Activated T-helper 17 cell treated with anti-CD3 and anti-CD28 coated beads, Interleukin-2, amount 50 U/mL, for 72 hours (primary cell): ENCODE measurements at regions not wholly inside any gene's neighbourhood (a gene's known extent, or its start where the extent isn't known, plus 50 kb on each side); places are given as distances from the start of the nearest gene placed in this dataset.

ENCODE experiments used
- ATAC-seq: fragments of 150-1000 bp; cut with Tn5 transposase; replicated peaks from 2 replicates; pipeline ENCODE4 v1.10.0; 2021; ENCODE audit warnings: mild to moderate bottlenecking, moderate library complexity
- H3K27ac Mint-ChIP-seq: one replicate; pipeline ENCODE4 v1.8.0; 2022; ENCODE audit warnings: mixed read lengths
- H3K27me3 Mint-ChIP-seq: one replicate; pipeline ENCODE4 v1.8.0; 2022; ENCODE audit warnings: mixed read lengths
- H3K36me3 Mint-ChIP-seq: one replicate; pipeline ENCODE4 v1.8.0; 2022; ENCODE audit warnings: low read depth, mild to moderate bottlenecking, mixed read lengths
- H3K4me1 Mint-ChIP-seq: one replicate; pipeline ENCODE4 v1.8.0; 2022; ENCODE audit warnings: mixed read lengths
- H3K4me3 Mint-ChIP-seq: one replicate; pipeline ENCODE4 v1.8.0; 2022; ENCODE audit warnings: mild to moderate bottlenecking, mixed read lengths
- H3K9me3 Mint-ChIP-seq: one replicate; pipeline ENCODE4 v1.8.0; 2022; ENCODE audit warnings: mixed read lengths

DNA sequence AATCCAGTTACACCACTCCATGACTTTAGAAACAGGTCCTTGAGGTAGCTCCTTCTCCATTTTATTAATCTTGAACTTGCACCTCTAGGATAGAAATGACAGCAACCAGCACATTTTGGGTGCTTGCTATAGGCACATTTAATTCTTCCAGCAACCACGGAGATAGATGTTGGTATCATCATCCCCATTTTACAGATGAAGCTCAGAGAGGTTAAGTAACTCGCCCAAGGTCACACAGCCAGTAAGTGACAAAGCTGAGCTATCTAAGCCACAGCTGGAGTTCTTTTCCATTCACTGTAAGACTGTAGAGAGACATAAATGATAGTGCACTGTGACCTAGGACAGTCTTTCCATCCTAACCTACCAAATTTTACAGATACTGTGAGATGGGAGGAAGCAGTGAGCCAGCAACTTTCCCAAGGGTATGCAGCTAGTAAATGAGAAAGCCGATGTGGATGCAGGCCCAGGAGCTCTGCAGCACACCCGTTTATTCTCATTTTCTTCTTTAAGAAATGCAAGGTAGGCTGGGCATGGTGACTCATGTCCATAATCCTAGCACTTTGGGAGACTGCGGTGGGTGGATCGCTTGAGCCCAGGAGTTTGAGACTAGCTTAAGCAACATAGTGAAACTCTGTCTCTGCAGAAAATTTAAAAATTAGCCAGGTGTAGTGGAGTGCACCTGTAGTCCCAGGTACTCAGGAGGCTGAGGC lies 103.2 kb downstream of the TBX5 start:
- no peaks in the 10 kb centered on the region for H3K27me3 Mint-ChIP-seq
- no peaks in the 10 kb centered on the region for H3K9me3 Mint-ChIP-seq
- no peak overlapping the region for H3K4me3 Mint-ChIP-seq
- H3K27ac Mint-ChIP-seq: no peak overlapping the region
- H3K36me3 Mint-ChIP-seq: no peaks in the 10 kb centered on the region
- H3K4me1 Mint-ChIP-seq: no peaks in the 10 kb centered on the region
- ATAC-seq: no peak

DNA sequence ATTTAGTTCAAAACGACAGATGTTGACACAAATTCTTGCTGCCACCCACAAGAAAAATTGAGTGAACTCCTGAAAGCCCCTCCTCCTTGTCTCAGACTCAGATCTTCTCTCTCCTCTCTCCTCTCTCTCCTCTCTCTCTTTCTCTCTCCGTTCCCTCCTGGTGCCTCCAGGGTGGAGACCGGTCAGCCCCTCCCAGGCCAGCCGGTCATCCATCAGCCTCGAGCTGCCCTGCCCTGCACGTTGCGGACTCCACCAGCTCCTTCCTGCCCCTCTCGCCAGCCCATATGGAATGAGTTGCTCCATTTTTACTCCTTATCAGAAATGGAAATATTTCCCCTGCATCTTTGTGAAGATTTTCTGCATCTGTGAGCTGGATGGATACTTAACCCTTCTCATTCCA lies 103.8 kb downstream of the TBX5 start:
- no peak for ATAC-seq
- Mint-ChIP-seq H3K9me3 (no peaks in the 10 kb centered on the region), H3K27me3 (no peaks in the 10 kb centered on the region), H3K4me3 (no peak overlapping the region), H3K36me3 (no peaks in the 10 kb centered on the region), H3K27ac (no peak overlapping the region), H3K4me1 (no peaks in the 10 kb centered on the region)

DNA sequence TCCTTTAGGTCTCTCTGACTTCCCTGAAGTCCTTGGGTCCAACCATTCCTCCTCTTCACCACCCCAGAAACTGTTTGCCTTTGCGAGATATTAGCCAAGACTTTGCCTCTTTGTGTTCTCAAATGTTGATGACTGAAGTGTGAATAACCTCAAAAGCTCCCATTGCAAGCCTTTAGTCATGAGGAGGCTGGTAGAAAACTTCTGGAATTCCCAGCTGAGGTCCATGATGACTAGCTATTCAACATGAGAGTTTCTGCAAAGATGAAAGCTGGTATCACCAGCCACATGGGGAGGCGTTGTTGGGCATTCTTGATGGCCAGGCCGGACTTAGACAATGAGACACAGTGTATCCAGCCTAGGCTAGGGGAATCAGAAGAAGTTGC lies 111.7 kb downstream of the TBX5 start:
- ATAC-seq: no peak
- Mint-ChIP-seq H3K9me3 (no peaks in the 10 kb centered on the region), H3K4me1 (no peaks in the 10 kb centered on the region), H3K36me3 (no peaks in the 10 kb centered on the region), H3K4me3 (no peak overlapping the region), H3K27ac (no peak overlapping the region), H3K27me3 (peaks cover 3% of the 10 kb centered on the region)

DNA sequence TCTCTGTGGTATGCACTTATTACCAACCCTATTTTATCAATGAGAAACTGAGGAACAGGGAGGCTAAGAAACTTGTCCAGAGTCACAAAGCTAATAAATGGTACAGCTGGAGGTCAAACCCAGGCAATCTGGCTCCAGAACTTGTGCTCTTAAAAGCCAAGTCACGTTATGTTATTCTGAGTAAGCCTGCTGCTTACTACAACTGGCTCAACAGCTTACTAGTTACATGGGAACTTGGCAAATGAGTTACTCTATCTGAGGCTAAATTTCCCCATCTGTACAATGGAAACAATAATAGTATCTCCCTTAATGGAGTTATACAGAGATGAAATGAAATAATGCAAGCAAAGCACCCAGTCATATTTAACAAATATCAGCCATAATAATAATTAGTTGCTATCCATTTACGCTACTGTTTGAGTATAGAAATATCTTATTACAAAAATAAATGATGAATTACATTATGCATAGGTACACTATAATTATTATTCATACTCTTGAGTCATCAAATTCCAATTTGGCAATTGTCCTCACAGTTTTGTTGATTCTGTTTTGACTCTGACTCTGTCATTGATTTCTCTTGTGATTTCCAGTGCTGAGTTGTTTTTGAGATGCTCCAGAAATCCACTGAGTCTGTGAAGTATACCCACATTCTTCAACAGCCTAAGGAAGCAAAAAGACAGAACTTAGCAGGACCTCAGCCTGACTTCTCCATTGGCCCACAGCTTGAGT lies 112.2 kb downstream of the TBX5 start:
- H3K4me1 Mint-ChIP-seq: no peaks in the 10 kb centered on the region
- H3K27me3 Mint-ChIP-seq: peaks cover 4% of the 10 kb centered on the region
- H3K9me3 Mint-ChIP-seq: no peaks in the 10 kb centered on the region
- no peaks in the 10 kb centered on the region for H3K36me3 Mint-ChIP-seq
- ATAC-seq: no peak
- H3K27ac Mint-ChIP-seq: no peak overlapping the region
- no peak overlapping the region for H3K4me3 Mint-ChIP-seq

DNA sequence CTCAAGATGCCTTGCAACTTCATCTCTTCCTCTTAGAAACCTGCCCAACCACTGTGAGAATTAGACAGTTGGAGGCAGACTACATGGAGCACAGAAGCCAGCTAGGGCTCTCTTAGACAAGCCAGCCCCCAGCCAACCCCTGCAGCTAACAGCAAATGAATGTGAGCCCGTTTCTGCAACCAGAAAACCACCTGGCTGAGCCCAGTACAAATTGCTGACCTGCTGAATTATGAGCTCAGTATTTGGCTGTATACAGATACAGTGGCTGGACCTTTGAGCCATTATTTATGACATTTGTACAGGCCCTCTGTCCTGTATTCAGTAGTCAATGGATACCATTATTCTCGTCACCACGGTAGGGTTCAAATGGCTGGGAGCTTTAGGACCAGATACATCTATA lies 112.9 kb downstream of the TBX5 start:
- ATAC-seq: no peak
- H3K4me3 Mint-ChIP-seq: no peak overlapping the region
- no peaks in the 10 kb centered on the region for H3K9me3 Mint-ChIP-seq
- H3K27me3 Mint-ChIP-seq: peaks cover 6% of the 10 kb centered on the region
- no peak overlapping the region for H3K27ac Mint-ChIP-seq
- no peaks in the 10 kb centered on the region for H3K36me3 Mint-ChIP-seq
- no peaks in the 10 kb centered on the region for H3K4me1 Mint-ChIP-seq

DNA sequence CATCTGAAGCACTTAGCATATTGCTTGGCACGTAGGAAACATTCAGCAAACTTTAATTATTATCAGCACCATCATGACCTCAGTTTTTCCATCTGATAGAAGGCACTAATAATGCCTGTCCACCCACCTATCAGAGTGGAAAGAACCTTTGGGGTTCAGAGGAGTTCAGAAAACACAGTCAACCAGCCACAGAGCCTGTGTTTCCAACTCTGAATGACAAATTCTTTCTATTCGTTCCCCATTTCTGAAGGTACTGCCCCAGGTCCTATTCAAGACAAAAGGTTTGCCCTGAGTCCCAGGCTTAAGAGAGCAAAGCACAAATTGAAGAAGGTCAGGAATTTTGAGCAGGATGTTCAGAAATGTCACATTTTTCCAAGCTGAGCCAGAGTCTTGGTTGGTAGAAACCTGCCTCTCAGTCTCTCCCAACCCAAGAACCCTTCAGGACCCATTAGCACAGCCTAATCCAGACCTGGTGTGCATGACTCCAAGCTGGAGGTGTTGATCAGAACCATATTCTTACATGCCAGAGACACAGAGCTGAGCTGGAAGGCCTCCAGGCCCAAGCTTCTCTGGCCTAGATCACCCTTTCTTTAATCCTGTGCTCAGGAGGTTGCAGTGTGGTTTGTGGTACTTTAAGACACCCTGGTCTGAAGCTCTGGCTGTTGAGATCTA lies 114.4 kb downstream of the TBX5 start:
- Mint-ChIP-seq H3K9me3 (no peaks in the 10 kb centered on the region), H3K4me1 (no peaks in the 10 kb centered on the region), H3K36me3 (no peaks in the 10 kb centered on the region), H3K27ac (no peak overlapping the region), H3K4me3 (no peak overlapping the region), H3K27me3 (peaks cover 8% of the 10 kb centered on the region)
- ATAC-seq: no peak

DNA sequence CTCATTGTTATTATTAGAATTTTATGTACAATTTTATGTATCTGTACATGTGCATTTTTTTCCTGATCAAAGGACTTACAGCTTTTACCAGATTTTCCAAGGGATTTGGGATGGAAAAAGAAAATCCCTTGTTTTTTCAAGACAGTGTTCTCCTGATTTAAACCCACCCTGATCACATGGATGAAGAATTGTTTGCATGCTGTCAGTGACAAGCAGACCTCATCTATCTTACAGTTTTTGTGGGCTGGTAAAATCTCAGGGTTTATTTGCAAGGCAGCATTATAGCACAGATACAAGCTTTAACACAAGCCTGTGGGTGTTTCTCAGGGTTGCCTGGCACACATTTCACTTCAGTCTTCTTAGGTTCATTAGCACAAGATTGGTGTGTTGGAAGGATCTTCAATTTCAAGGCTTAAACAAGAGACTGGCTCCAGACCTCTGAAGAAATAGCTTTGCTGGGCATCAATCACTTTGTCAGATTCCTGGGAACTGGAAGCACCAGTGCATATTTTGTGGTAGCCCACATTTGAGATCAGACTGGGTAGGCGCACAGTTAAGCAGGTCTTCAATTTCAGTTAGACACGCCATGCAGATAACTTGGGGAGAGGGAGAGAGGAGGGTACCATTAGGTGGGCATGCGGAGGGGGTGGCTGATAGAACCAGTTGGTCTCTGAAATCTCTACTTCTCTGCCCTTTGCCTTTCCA lies 118.0 kb downstream of the TBX5 start:
- ATAC-seq: no peak
- H3K9me3 Mint-ChIP-seq: no peaks in the 10 kb centered on the region
- H3K27me3 Mint-ChIP-seq: peaks cover 14% of the 10 kb centered on the region
- no peak overlapping the region for H3K4me3 Mint-ChIP-seq
- H3K4me1 Mint-ChIP-seq: no peaks in the 10 kb centered on the region
- no peaks in the 10 kb centered on the region for H3K36me3 Mint-ChIP-seq
- H3K27ac Mint-ChIP-seq: no peak overlapping the region

DNA sequence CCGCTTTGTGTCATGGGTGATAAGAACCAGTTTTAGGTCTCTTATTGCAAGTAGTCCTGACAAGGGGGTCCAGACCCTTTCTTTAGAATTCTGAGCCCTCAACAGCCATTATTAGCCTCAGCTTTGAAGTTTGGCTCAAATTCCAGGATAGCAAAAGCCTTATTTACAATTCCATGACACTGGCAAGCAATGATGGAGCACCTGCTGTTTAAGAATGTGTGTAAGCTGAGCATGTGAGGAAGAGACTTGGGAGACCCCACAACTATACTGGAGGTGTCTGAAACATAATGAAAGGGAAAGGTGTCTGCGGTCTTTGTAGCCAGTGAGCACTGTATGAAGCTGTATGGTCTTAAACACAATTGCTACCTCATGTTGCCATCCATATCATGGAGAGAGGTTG lies 119.8 kb downstream of the TBX5 start:
- Mint-ChIP-seq H3K27ac (no peak overlapping the region), H3K4me1 (no peaks in the 10 kb centered on the region), H3K9me3 (no peaks in the 10 kb centered on the region), H3K4me3 (no peak overlapping the region), H3K27me3 (peaks cover 14% of the 10 kb centered on the region), H3K36me3 (no peaks in the 10 kb centered on the region)
- ATAC-seq: no peak

DNA sequence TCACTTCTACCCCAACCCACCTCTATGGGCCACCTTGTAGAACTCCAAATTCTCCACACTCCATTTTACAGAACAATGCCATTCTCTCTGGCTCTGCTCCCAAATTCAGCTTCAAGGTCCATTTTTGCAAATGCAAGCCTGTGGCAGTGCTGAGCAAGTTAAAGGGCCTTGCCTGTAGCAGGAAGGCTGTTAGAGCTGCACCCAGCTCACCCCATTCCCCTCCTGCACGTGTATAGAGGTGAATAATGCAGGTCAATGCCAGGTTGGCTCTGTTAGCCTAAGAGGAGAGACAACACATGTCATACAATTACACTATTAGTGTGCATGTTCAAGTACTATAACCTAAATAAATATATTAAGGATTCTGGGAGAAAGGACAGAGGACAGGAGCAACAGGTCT lies 120.4 kb downstream of the TBX5 start:
- H3K27ac Mint-ChIP-seq: no peak overlapping the region
- ATAC-seq: no peak
- no peaks in the 10 kb centered on the region for H3K36me3 Mint-ChIP-seq
- H3K4me1 Mint-ChIP-seq: no peaks in the 10 kb centered on the region
- H3K27me3 Mint-ChIP-seq: peaks cover 13% of the 10 kb centered on the region
- H3K9me3 Mint-ChIP-seq: no peaks in the 10 kb centered on the region
- no peak overlapping the region for H3K4me3 Mint-ChIP-seq

DNA sequence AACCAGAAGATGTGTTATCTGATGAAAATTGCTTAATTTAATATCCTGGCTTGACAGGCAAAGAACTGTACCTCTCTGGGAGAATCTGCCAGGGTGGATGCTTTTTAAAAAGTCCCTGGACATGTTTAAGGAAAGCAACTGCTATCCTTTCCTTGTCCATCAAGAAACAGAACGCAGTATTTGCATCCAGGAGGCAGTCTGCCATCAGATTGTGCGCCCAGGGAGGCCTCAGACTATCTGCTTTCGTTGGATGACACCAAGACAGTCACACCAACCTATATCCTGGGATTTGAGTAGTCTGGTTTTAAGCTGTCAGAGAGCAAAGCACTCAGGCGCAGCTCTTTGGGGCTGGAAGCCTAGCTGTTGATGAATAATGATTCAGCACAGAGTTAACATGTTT lies 121.9 kb downstream of the TBX5 start:
- peaks cover 11% of the 10 kb centered on the region for H3K27me3 Mint-ChIP-seq
- peaks cover 4% of the 10 kb centered on the region for H3K9me3 Mint-ChIP-seq
- no peak for ATAC-seq
- no peak overlapping the region for H3K4me3 Mint-ChIP-seq
- H3K4me1 Mint-ChIP-seq: no peaks in the 10 kb centered on the region
- no peak overlapping the region for H3K27ac Mint-ChIP-seq
- H3K36me3 Mint-ChIP-seq: no peaks in the 10 kb centered on the region

DNA sequence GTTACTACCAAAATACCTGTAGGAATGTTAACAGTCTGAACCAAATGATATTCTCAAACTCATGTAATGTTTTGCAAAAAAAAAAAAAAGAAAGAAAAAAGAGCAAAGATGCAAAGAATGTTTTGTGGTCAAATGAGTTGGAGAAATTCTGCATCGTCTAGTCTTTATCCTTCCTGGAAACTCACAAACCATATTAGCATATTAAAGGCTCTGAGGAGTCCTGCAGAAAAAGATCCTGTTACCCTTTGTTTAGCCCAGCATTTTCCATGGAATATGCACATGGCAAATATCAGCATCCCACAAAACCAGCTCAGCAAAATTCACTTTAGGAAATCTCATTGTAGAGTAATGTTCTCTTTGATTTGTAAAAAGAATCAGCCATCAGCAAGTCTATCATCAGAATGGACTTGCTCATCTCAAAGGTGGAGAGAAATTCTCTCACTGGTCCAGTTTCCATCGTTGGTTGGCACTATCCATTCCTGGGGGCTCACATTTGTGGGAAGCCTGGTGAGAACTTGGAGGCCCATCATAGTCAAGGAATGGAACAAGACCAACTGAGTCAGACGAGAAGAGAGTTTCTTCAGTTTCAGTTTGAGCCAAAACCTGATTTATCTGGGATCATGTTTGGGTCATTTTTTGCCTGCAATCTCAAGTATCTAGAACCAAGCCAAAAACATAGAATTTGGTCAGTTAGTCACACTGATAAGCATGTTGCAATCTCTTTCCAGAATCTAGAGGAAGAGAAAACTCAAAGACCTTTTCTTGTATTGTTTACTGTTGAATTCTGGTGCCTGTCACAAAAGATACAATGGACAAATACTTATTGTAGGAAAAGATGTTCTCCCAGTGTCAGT lies 129.8 kb downstream of the TBX5 start:
- H3K27me3 Mint-ChIP-seq: no peaks in the 10 kb centered on the region
- H3K27ac Mint-ChIP-seq: no peak overlapping the region
- ATAC-seq: no peak
- H3K4me1 Mint-ChIP-seq: no peaks in the 10 kb centered on the region
- peaks cover 4% of the 10 kb centered on the region for H3K9me3 Mint-ChIP-seq
- no peaks in the 10 kb centered on the region for H3K36me3 Mint-ChIP-seq
- H3K4me3 Mint-ChIP-seq: no peak overlapping the region

DNA sequence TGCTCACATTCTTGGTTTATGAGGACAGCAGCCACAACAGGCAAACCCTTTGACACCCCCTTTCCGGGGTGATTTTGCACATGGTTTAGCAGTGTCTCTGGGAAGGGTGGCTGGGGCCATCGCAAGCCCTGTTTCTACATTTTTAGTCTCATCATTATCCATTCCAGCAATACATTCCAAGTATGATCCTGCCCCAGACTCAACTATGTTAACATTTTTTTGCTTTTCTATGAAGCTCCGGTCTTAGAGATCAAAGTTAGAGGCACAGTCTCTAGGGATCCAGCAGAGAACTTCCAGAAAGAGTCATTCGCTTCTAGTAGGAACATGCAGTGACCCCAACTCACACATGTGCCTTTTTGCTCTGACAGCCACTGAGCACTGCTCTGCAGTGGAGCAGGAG lies 130.9 kb downstream of the TBX5 start:
- peaks cover 4% of the 10 kb centered on the region for H3K9me3 Mint-ChIP-seq
- no peaks in the 10 kb centered on the region for H3K36me3 Mint-ChIP-seq
- no peaks in the 10 kb centered on the region for H3K4me1 Mint-ChIP-seq
- no peak overlapping the region for H3K4me3 Mint-ChIP-seq
- H3K27ac Mint-ChIP-seq: no peak overlapping the region
- no peaks in the 10 kb centered on the region for H3K27me3 Mint-ChIP-seq
- no peak for ATAC-seq

DNA sequence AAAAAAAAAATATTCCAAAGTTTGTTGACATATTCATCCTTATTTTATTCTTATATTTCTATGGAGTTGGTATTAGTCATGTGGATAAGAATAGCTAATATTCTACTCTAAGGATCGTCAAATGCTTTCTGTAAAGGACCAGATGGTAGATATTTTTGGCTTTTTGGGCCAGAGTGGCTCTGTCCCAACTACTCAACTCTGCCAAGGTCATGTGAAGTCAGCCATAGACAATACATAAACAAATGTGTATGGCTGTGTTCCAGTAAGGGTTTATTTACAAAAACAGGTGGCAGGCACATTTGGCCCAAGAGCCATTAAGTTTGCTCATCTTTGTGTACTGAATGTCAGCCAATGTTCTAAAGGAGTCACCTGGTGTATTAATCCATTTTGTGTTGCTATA lies 131.8 kb downstream of the TBX5 start:
- Mint-ChIP-seq H3K27ac (no peak overlapping the region), H3K27me3 (peaks cover 3% of the 10 kb centered on the region), H3K4me1 (no peaks in the 10 kb centered on the region), H3K9me3 (no peaks in the 10 kb centered on the region), H3K4me3 (no peak overlapping the region), H3K36me3 (no peaks in the 10 kb centered on the region)
- ATAC-seq: no peak

DNA sequence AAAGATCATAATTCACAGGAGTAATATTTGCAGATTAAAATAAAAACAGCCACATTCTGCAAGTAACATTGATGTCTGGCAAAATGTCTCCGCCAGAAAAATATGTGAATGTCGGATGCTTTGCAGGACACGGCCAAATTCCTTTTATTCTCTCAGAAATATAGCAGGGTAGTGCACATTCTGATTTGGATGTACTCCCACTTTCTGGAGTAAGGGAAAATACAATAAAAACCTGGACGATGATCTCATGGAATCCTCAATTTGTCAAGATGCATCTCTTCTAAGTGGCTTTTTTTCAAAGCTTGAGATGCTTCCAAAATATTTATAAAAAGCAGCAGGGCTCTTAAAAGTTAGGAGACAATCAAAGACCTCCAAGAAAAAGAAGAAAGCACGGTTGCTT lies 133.3 kb downstream of the TBX5 start:
- Mint-ChIP-seq H3K27me3 (peaks cover 4% of the 10 kb centered on the region), H3K4me3 (no peak overlapping the region), H3K9me3 (no peaks in the 10 kb centered on the region), H3K27ac (no peak overlapping the region), H3K36me3 (no peaks in the 10 kb centered on the region), H3K4me1 (no peaks in the 10 kb centered on the region)
- ATAC-seq: no peak
